ENCODE measurements at regions not wholly inside any gene's neighbourhood (a gene's known extent, or its start where the extent isn't known, plus 50 kb on each side); places are given as distances from the start of the nearest gene placed in this dataset.

- TF ChIP-seq CTCF (conservative IDR thresholded peaks at IDR 0.05 in 1 of 2, IDR thresholded peaks at IDR 0.05 in 1 of 2; ENCODE audit: extremely low read depth in 1 of 2, insufficient read depth in 1 of 2, low read depth in 1 of 2, low read length in 2 of 2) (no peak), EZH2 (IDR thresholded peaks at IDR 0.05; ENCODE audit: borderline replicate concordance, low read length) (no peak)
These were observed 108.1 kb upstream of the HAO2 start for GRCh38 chr1:119260506-119260905.
